ENCODE measurements at regions not wholly inside any gene's neighbourhood (a gene's known extent, or its start where the extent isn't known, plus 50 kb on each side); places are given as distances from the start of the nearest gene placed in this dataset.

DNA sequence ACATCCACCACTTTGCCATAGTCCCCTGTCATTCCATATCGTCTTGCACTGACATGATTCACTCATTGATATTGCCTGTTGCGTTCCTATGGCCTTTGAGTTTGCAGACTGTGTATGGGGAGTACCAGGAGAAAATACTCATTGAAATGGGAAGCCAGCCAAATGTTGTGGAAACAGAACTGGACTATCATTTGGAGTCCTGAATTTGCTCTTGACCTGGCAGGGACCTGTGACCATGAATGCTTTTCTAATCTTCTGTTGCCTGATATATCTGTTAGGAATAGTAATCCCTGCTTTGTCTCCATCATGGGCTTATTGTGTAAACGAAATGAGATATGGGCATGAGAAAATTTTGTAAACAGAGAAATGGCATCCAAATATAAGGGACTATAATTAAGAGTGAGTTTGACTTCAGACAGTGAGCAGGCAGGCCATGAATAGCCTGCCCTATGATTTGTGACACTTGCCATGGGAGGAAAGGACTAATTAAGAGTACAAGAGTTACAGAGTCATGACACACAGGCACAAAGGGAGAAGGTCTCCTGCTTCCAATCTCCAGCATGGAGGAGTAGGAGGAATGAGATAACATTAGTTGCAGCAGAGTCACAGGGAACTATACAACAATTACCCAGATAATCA lies 572.9 kb upstream of the SGCD start:
- Histone ChIP-seq H3K4me1 (ENCODE audit: control insufficient read depth, insufficient read depth, low read length) (no peaks in the 10 kb centered on the region), H3K9me3 (replicated peaks; ENCODE audit: low read length) (no peaks in the 10 kb centered on the region), H3K27me3 (ENCODE audit: control insufficient read depth, insufficient read depth, low read length) (no peaks in the 10 kb centered on the region), H3K9ac (ENCODE audit: low read depth, low read length) (no peak overlapping the region), H3K4me2 (ENCODE audit: low read length) (no peak overlapping the region), H3K4me3 (ENCODE audit: low read length) (no peak overlapping the region), H3K36me3 (ENCODE audit: insufficient read depth, low read length) (no peaks in the 10 kb centered on the region)

- Histone ChIP-seq H3K9ac (ENCODE audit: low read depth, low read length) (no peak overlapping the region), H3K4me2 (ENCODE audit: low read length) (no peak overlapping the region), H3K4me1 (ENCODE audit: control insufficient read depth, insufficient read depth, low read length) (no peaks in the 10 kb centered on the region), H3K36me3 (ENCODE audit: insufficient read depth, low read length) (no peaks in the 10 kb centered on the region), H3K9me3 (replicated peaks; ENCODE audit: low read length) (no peaks in the 10 kb centered on the region), H3K27me3 (ENCODE audit: control insufficient read depth, insufficient read depth, low read length) (no peaks in the 10 kb centered on the region), H3K4me3 (ENCODE audit: low read length) (no peak overlapping the region)
These were observed 567.7 kb upstream of the SGCD start for GRCh38 chr5:155759252-155759651.

DNA sequence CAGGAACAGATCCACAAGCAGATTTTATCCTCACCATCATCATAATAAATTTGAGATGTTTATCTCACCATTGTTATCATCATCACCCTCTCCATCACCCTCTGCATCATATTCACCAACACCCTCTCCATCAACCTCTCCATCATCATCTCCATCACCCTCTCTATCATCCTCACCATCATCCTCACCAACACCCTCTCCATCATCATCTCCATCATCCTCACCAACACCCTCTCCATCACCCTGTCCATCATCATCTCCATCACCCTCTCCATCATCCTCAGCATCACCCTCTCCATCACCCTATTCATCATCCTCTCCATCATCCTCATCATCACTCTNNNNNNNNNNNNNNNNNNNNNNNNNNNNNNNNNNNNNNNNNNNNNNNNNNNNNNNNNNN lies 567.0 kb upstream of the SGCD start:
- Histone ChIP-seq H3K4me1 (ENCODE audit: control insufficient read depth, insufficient read depth, low read length) (no peaks in the 10 kb centered on the region), H3K9ac (ENCODE audit: low read depth, low read length) (no peak overlapping the region), H3K4me2 (ENCODE audit: low read length) (no peak overlapping the region), H3K9me3 (replicated peaks; ENCODE audit: low read length) (no peaks in the 10 kb centered on the region), H3K27me3 (ENCODE audit: control insufficient read depth, insufficient read depth, low read length) (no peaks in the 10 kb centered on the region), H3K4me3 (ENCODE audit: low read length) (no peak overlapping the region), H3K36me3 (ENCODE audit: insufficient read depth, low read length) (no peaks in the 10 kb centered on the region)

GRCh38 chr5:155761502-155761901 lies 565.5 kb upstream of the SGCD start:
- H3K4me1 ChIP-seq (ENCODE audit: control insufficient read depth, insufficient read depth, low read length) = no peaks in the 10 kb centered on the region
- H3K9me3 ChIP-seq (replicated peaks; ENCODE audit: low read length) = no peaks in the 10 kb centered on the region
- no peaks in the 10 kb centered on the region for H3K36me3 ChIP-seq (ENCODE audit: insufficient read depth, low read length)

GRCh38 chr5:155765715-155766114 lies 561.2 kb upstream of the SGCD start:
- H3K9me3 ChIP-seq (replicated peaks; ENCODE audit: low read length) = no peaks in the 10 kb centered on the region
- no peak overlapping the region for H3K4me3 ChIP-seq (ENCODE audit: low read length)
- no peaks in the 10 kb centered on the region for H3K36me3 ChIP-seq (ENCODE audit: insufficient read depth, low read length)
- no peaks in the 10 kb centered on the region for H3K4me1 ChIP-seq (ENCODE audit: control insufficient read depth, insufficient read depth, low read length)
- no peak overlapping the region for H3K9ac ChIP-seq (ENCODE audit: low read depth, low read length)
- no peak overlapping the region for H3K4me2 ChIP-seq (ENCODE audit: low read length)
- H3K27me3 ChIP-seq (ENCODE audit: control insufficient read depth, insufficient read depth, low read length) = no peaks in the 10 kb centered on the region

More at GRCh38 chr5:155761502-155761901, 565.5 kb upstream of the SGCD start:
- H3K27me3 ChIP-seq (ENCODE audit: control insufficient read depth, insufficient read depth, low read length) = no peaks in the 10 kb centered on the region
- no peak overlapping the region for H3K4me2 ChIP-seq (ENCODE audit: low read length)
- H3K4me3 ChIP-seq (ENCODE audit: low read length) = no peak overlapping the region
- H3K9ac ChIP-seq (ENCODE audit: low read depth, low read length) = no peak overlapping the region

DNA sequence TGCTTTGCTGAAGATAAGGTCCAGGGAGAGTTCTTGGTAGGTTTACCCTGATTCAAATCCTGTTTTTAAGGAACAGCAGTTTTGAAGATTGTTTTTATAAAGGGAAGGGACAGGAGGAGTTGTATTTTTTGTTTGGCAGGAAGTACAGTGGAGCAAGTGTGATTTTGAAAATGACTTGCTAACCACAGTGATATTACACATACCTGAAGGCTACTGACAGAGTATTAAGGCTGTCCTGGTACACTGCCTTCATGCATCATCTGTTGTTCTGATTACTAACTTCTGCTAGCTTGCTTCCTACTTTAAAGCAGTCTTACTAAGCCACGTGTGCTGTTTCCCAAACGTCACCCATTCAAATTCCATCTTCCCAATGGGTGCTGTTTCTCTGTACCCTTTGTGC lies 559.5 kb upstream of the SGCD start:
- Histone ChIP-seq H3K4me2 (ENCODE audit: low read length) (no peak overlapping the region), H3K27me3 (ENCODE audit: control insufficient read depth, insufficient read depth, low read length) (no peaks in the 10 kb centered on the region), H3K9ac (ENCODE audit: low read depth, low read length) (no peak overlapping the region), H3K9me3 (replicated peaks; ENCODE audit: low read length) (no peaks in the 10 kb centered on the region), H3K4me3 (ENCODE audit: low read length) (no peak overlapping the region), H3K36me3 (ENCODE audit: insufficient read depth, low read length) (no peaks in the 10 kb centered on the region), H3K4me1 (ENCODE audit: control insufficient read depth, insufficient read depth, low read length) (no peaks in the 10 kb centered on the region)

DNA sequence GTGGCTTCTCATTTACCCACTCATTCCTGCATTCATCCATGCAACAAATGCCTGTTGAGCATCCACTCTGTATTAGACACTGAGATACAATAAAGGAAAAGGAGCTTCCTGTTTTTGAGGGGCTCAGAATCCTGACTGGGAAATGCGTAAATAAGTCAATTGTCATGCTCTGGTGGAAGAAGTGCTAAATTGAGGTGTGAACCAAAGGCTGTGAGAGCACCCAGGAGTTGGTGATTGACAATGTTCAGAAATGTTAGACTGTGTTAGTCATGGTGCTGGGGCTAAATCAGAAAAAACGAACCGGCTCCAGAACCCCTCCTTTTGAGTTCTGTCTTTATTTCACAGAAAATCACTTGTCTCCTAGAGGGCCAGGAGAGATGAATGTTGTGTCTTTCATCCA lies 558.6 kb upstream of the SGCD start:
- Histone ChIP-seq H3K4me3 (ENCODE audit: low read length) (no peak overlapping the region), H3K4me2 (ENCODE audit: low read length) (no peak overlapping the region), H3K27me3 (ENCODE audit: control insufficient read depth, insufficient read depth, low read length) (no peaks in the 10 kb centered on the region), H3K9me3 (replicated peaks; ENCODE audit: low read length) (no peaks in the 10 kb centered on the region), H3K4me1 (ENCODE audit: control insufficient read depth, insufficient read depth, low read length) (no peaks in the 10 kb centered on the region), H3K36me3 (ENCODE audit: insufficient read depth, low read length) (no peaks in the 10 kb centered on the region), H3K9ac (ENCODE audit: low read depth, low read length) (no peak overlapping the region)

DNA sequence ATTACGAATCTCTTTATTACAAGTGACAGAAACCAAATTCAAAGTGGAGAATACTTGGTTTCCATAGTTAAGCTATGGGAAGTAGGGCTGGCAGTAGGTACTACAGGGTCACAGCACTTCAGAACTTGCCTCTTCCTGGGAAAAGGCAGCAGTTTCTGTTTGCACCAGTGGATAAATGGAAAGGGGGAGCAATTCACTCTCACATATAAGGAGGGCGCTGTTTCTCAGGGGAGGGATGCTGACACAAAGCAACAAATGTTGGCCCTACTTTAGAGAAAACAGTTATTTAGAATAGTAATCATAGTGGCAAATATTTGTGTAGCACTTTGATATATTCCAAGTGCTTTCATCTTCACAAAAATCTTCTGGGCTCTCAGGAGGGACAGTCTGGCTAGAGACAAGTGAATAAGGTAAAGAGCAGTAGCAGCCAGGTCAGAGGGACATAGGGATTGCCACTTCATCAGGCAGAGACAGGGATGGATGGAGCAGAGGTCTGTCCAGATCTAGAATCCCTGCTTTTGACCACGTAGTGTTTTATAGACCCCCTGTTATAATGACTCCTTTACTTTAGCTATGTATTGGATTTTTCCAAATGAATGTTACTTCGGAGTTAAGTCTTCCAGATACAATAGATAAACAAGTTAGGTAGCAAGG lies 554.8 kb upstream of the SGCD start:
- Histone ChIP-seq H3K9ac (ENCODE audit: low read depth, low read length) (no peak overlapping the region), H3K27me3 (ENCODE audit: control insufficient read depth, insufficient read depth, low read length) (no peaks in the 10 kb centered on the region), H3K9me3 (replicated peaks; ENCODE audit: low read length) (no peaks in the 10 kb centered on the region), H3K4me1 (ENCODE audit: control insufficient read depth, insufficient read depth, low read length) (no peaks in the 10 kb centered on the region), H3K4me2 (ENCODE audit: low read length) (no peak overlapping the region), H3K36me3 (ENCODE audit: insufficient read depth, low read length) (no peaks in the 10 kb centered on the region), H3K4me3 (ENCODE audit: low read length) (no peak overlapping the region)

- H3K9me3 ChIP-seq (replicated peaks; ENCODE audit: low read length) = no peaks in the 10 kb centered on the region
- H3K9ac ChIP-seq (ENCODE audit: low read depth, low read length) = no peak overlapping the region
- no peak overlapping the region for H3K4me2 ChIP-seq (ENCODE audit: low read length)
- no peak overlapping the region for H3K4me3 ChIP-seq (ENCODE audit: low read length)
- no peaks in the 10 kb centered on the region for H3K4me1 ChIP-seq (ENCODE audit: control insufficient read depth, insufficient read depth, low read length)
- H3K36me3 ChIP-seq (ENCODE audit: insufficient read depth, low read length) = no peaks in the 10 kb centered on the region
- H3K27me3 ChIP-seq (ENCODE audit: control insufficient read depth, insufficient read depth, low read length) = no peaks in the 10 kb centered on the region
These were observed 553.3 kb upstream of the SGCD start for GRCh38 chr5:155773680-155774079.

DNA sequence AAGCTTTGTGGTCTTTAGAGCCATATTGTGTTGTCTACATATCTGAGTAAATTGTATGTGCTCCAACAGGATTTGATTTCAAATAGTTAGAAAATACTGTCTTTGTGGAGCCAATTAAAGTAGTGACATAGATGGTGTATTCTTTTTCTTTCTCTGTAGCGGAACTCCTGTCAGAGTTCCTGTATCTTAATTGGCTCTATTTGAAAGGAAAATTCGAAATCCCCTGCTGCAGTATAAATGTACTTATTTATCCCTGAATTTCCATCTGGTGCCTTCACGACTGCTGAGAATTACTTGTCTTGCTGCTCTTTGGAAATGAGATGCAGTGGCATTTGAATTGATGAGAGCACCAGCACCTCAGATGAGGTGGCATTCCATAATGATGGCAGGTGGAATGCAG lies 546.7 kb upstream of the SGCD start:
- no peaks in the 10 kb centered on the region for H3K4me1 ChIP-seq (ENCODE audit: control insufficient read depth, insufficient read depth, low read length)
- no peak overlapping the region for H3K9ac ChIP-seq (ENCODE audit: low read depth, low read length)
- H3K27me3 ChIP-seq (ENCODE audit: control insufficient read depth, insufficient read depth, low read length) = no peaks in the 10 kb centered on the region
- H3K4me2 ChIP-seq (ENCODE audit: low read length) = no peak overlapping the region
- H3K4me3 ChIP-seq (ENCODE audit: low read length) = no peak overlapping the region
- no peaks in the 10 kb centered on the region for H3K36me3 ChIP-seq (ENCODE audit: insufficient read depth, low read length)
- no peaks in the 10 kb centered on the region for H3K9me3 ChIP-seq (replicated peaks; ENCODE audit: low read length)

- Histone ChIP-seq H3K4me1 (ENCODE audit: control insufficient read depth, insufficient read depth, low read length) (no peaks in the 10 kb centered on the region), H3K4me3 (ENCODE audit: low read length) (no peak overlapping the region), H3K4me2 (ENCODE audit: low read length) (no peak overlapping the region), H3K27me3 (ENCODE audit: control insufficient read depth, insufficient read depth, low read length) (no peaks in the 10 kb centered on the region), H3K36me3 (ENCODE audit: insufficient read depth, low read length) (no peaks in the 10 kb centered on the region), H3K9ac (ENCODE audit: low read depth, low read length) (no peak overlapping the region), H3K9me3 (replicated peaks; ENCODE audit: low read length) (no peaks in the 10 kb centered on the region)
These were observed 543.7 kb upstream of the SGCD start for GRCh38 chr5:155783246-155783645.

DNA sequence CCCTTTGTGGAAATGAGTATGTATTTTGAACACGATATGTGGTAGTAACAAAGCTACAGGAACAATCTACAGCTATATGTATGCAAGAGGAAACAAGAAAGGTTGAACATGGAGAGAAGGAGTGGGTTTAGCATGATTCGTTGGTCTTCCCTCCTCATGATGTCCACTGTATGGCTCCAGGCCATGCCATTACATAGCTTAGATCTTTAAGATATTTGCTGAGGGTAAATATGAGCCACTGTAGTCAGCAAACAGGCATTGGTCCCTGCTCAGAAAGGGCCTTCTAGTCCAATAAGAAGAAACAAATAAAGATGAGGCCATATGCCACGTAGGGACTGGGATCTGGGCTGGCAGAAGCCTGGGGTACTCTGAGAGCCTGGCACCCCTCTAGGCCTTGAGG lies 543.2 kb upstream of the SGCD start:
- Histone ChIP-seq H3K27me3 (ENCODE audit: control insufficient read depth, insufficient read depth, low read length) (no peaks in the 10 kb centered on the region), H3K4me3 (ENCODE audit: low read length) (no peak overlapping the region), H3K4me1 (ENCODE audit: control insufficient read depth, insufficient read depth, low read length) (no peaks in the 10 kb centered on the region), H3K9ac (ENCODE audit: low read depth, low read length) (no peak overlapping the region), H3K36me3 (ENCODE audit: insufficient read depth, low read length) (no peaks in the 10 kb centered on the region), H3K4me2 (ENCODE audit: low read length) (no peak overlapping the region), H3K9me3 (replicated peaks; ENCODE audit: low read length) (no peaks in the 10 kb centered on the region)

Data from skeletal muscle satellite cell (primary cell).